ENCODE measurements at regions not wholly inside any gene's neighbourhood (a gene's known extent, or its start where the extent isn't known, plus 50 kb on each side); places are given as distances from the start of the nearest gene placed in this dataset.
"Not testable (repeated sequence)": the region's sequence is repeated elsewhere in the genome, so short reads cannot be mapped to it uniquely, and the experiment has no call there.

DNA sequence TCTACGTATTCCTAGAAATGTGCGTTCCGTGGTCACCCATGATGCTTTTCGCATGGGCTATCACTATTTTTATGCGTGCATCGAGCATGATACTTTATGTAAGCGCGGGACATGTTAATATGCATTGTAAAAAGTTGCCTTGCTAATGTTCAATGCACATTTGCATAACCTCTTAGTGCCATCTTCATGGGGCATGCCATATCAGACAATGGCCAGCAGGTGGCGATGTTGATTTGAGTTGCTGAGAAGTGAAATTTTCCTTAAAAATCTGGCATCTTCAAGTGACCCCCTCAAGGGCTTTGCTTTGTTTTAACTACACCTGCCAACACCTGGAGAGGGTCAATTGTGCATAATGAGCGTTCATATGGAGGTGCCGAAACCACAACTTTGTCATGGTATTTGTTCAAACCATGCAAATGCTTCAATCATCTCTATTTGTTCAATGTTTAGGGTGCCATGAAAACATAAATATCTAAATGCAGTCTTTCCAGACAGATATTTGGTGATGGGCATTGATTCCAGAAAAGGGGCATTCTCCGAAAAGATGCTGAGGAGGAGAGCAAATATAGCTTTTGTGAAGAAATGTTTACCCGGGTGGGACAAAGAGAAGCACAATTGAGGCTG, 833.9 kb upstream of the PRKX start:
- Histone ChIP-seq H3K36me3 (ENCODE audit: control insufficient read depth, low read length) (no peaks in the 10 kb centered on the region), H3K9me2 (replicated peaks; ENCODE audit: control insufficient read depth, low read length) (no peaks in the 10 kb centered on the region), H3K27me3 (ENCODE audit: control insufficient read depth, low read length) (no peaks in the 10 kb centered on the region), H3K4me3 (ENCODE audit: low read length) (no peak overlapping the region), H4K20me1 (ENCODE audit: control insufficient read depth, insufficient read depth, low read depth, low read length) (no peaks in the 10 kb centered on the region), H3K9me3 (ENCODE audit: control insufficient read depth, insufficient read depth, low read length) (no peaks in the 10 kb centered on the region), H3K27ac (ENCODE audit: low read depth, low read length) (no peak overlapping the region), H3K4me1 (ENCODE audit: control insufficient read depth, low read length) (no peaks in the 10 kb centered on the region), H3K4me2 (ENCODE audit: low read length) (no peak overlapping the region), H3F3A (ENCODE audit: control insufficient read depth, insufficient read depth) (no peaks in the 10 kb centered on the region), H3K79me2 (ENCODE audit: control insufficient read depth, low read length) (no peaks in the 10 kb centered on the region)
- TF ChIP-seq CTCF (IDR thresholded peaks at IDR 0.05; ENCODE audit: low read depth, low read length, poor library complexity, severe bottlenecking) (peak; percentile 68), EZH2phosphoT487 (IDR thresholded peaks at IDR 0.05; ENCODE audit: borderline replicate concordance, low read length) (no peak)

DNA sequence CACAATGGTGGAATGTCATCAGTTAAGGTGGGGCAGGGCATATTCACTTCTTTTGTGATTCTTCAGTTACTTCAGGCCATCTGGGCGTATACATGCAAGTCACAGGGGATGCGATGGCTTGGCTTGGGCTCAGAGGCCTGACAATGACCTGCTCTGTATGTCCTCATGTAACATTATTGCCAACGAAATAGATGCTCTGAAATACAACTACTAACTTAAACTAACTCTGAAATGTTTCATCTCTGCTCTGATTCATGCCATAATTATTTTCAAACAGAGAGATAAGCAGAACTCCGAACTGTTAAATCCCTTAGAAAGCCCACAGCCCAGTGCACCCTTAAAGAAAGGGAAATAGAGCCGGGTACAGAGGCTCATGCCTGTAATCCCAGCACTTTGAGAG, 832.7 kb upstream of the PRKX start:
- not testable (repeated sequence) for H3K9me3 ChIP-seq (ENCODE audit: control insufficient read depth, insufficient read depth, low read length); H3F3A ChIP-seq (ENCODE audit: control insufficient read depth, insufficient read depth); H3K79me2 ChIP-seq (ENCODE audit: control insufficient read depth, low read length); H3K4me1 ChIP-seq (ENCODE audit: control insufficient read depth, low read length); H3K4me3 ChIP-seq (ENCODE audit: low read length); H3K27ac ChIP-seq (ENCODE audit: low read depth, low read length); H3K27me3 ChIP-seq (ENCODE audit: control insufficient read depth, low read length); H4K20me1 ChIP-seq (ENCODE audit: control insufficient read depth, insufficient read depth, low read depth, low read length); H3K36me3 ChIP-seq (ENCODE audit: control insufficient read depth, low read length); H3K9me2 ChIP-seq (replicated peaks; ENCODE audit: control insufficient read depth, low read length); H3K4me2 ChIP-seq (ENCODE audit: low read length)

DNA sequence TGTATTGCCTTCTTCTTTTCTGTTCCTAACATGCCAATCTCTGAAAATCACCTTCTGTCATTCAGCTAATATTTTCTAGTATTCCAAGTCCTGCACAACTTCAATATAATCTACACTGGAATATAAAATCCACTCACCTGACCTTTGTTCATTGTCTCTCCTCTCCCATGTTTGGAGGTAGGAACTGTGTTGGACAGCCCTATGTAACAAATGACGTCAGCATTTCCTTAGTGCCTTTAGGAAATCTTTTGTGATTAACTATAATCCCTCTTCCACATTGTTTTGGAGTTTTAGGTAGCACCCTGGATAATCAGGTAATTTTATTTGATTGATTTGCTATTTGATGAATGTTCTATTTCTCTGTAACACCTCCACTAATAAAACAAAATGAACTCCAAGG, 814.8 kb upstream of the PRKX start:
- no peak overlapping the region for H3K4me2 ChIP-seq (ENCODE audit: low read length)
- no peaks in the 10 kb centered on the region for H3K36me3 ChIP-seq (ENCODE audit: control insufficient read depth, low read length)
- H3K27me3 ChIP-seq (ENCODE audit: control insufficient read depth, low read length), result no peaks in the 10 kb centered on the region
- H4K20me1 ChIP-seq (ENCODE audit: control insufficient read depth, insufficient read depth, low read depth, low read length), result no peaks in the 10 kb centered on the region
- H3K4me1 ChIP-seq (ENCODE audit: control insufficient read depth, low read length), result no peaks in the 10 kb centered on the region
- H3K27ac ChIP-seq (ENCODE audit: low read depth, low read length), result no peak overlapping the region
- no peaks in the 10 kb centered on the region for H3K79me2 ChIP-seq (ENCODE audit: control insufficient read depth, low read length)
- no peak for TF ChIP-seq CTCF (IDR thresholded peaks at IDR 0.05; ENCODE audit: low read depth, low read length, poor library complexity, severe bottlenecking)
- H3K9me2 ChIP-seq (replicated peaks; ENCODE audit: control insufficient read depth, low read length), result no peaks in the 10 kb centered on the region
- H3K4me3 ChIP-seq (ENCODE audit: low read length), result no peak overlapping the region
- H3F3A ChIP-seq (ENCODE audit: control insufficient read depth, insufficient read depth), result no peaks in the 10 kb centered on the region
- H3K9me3 ChIP-seq (ENCODE audit: control insufficient read depth, insufficient read depth, low read length), result no peaks in the 10 kb centered on the region

GRCh38 chrX:4485912-4486311, 772.5 kb upstream of the PRKX start:
- H3K9me2 ChIP-seq (replicated peaks; ENCODE audit: control insufficient read depth, low read length), result no peaks in the 10 kb centered on the region
- H3K4me1 ChIP-seq (ENCODE audit: control insufficient read depth, low read length), result no peaks in the 10 kb centered on the region
- no peak overlapping the region for H3K4me2 ChIP-seq (ENCODE audit: low read length)
- H3K4me3 ChIP-seq (ENCODE audit: low read length), result no peak overlapping the region
- H3K27ac ChIP-seq (ENCODE audit: low read depth, low read length), result no peak overlapping the region
- H3K79me2 ChIP-seq (ENCODE audit: control insufficient read depth, low read length), result no peaks in the 10 kb centered on the region
- H4K20me1 ChIP-seq (ENCODE audit: control insufficient read depth, insufficient read depth, low read depth, low read length), result no peaks in the 10 kb centered on the region
- TF ChIP-seq CTCF (IDR thresholded peaks at IDR 0.05; ENCODE audit: low read depth, low read length, poor library complexity, severe bottlenecking) (no peak), EZH2phosphoT487 (IDR thresholded peaks at IDR 0.05; ENCODE audit: borderline replicate concordance, low read length) (no peak)
- H3F3A ChIP-seq (ENCODE audit: control insufficient read depth, insufficient read depth), result no peaks in the 10 kb centered on the region
- H3K36me3 ChIP-seq (ENCODE audit: control insufficient read depth, low read length), result no peaks in the 10 kb centered on the region
- no peaks in the 10 kb centered on the region for H3K27me3 ChIP-seq (ENCODE audit: control insufficient read depth, low read length)
- no peaks in the 10 kb centered on the region for H3K9me3 ChIP-seq (ENCODE audit: control insufficient read depth, insufficient read depth, low read length)

All from DOHH2 (cell line).